RWPE2 (cell line): ENCODE measurements at regions not wholly inside any gene's neighbourhood (a gene's known extent, or its start where the extent isn't known, plus 50 kb on each side); places are given as distances from the start of the nearest gene placed in this dataset.

ENCODE experiments used
- ATAC-seq: fragments of 200-7000 bp; cut with Tn5 transposase; 3 replicates; pipeline ENCODE4 v1.9.1; 2021; ENCODE audit warnings: low read depth
- DNase-seq: peaks from one replicate; pipeline ENCODE4 v3.0.0-alpha.2; 2020; ENCODE audit warnings: low spot score
- H3K27ac ChIP-seq: fragments of 450-650 bp; 2 replicates; pipeline ENCODE4 v1.5.1; 2017; ENCODE audit warnings: mild to moderate bottlenecking; ENCODE audit not compliant: poor library complexity, severe bottlenecking
- H3K27me3 ChIP-seq: fragments of 250-450 bp; sonication (Bioruptor Pico); 2 replicates; pipeline ENCODE4 v1.5.1; 2021; ENCODE audit warnings: mild to moderate bottlenecking, moderate library complexity; ENCODE audit not compliant: insufficient read depth, poor library complexity, severe bottlenecking
- H3K36me3 ChIP-seq: fragments of 250-450 bp; sonication (Bioruptor Pico); 2 replicates; pipeline ENCODE4 v1.5.1; 2020; ENCODE audit warnings: low read depth, mild to moderate bottlenecking, moderate library complexity
- H3K4me1 ChIP-seq: fragments of 250-450 bp; sonication (Bioruptor Pico); 2 replicates; pipeline ENCODE4 v1.5.1; 2021; ENCODE audit warnings: mild to moderate bottlenecking, moderate library complexity; ENCODE audit not compliant: insufficient read depth, poor library complexity, severe bottlenecking
- H3K4me3 ChIP-seq: fragments of 250-450 bp; sonication (Bioruptor Pico); 2 replicates; pipeline ENCODE4 v1.5.1; 2021; ENCODE audit warnings: mild to moderate bottlenecking, moderate library complexity; ENCODE audit not compliant: severe bottlenecking
- H3K9me3 ChIP-seq: fragments of 250-450 bp; sonication (Bioruptor Pico); 2 replicates; pipeline ENCODE4 v1.5.1; 2021; ENCODE audit warnings: mild to moderate bottlenecking, moderate library complexity; ENCODE audit not compliant: severe bottlenecking
- CTCF ChIP-seq: fragments of 450-650 bp; IDR thresholded peaks from one replicate; pipeline ENCODE4 v1.5.1; 2017; ENCODE audit warnings: mild to moderate bottlenecking, moderate library complexity; ENCODE audit not compliant: poor library complexity, severe bottlenecking

GRCh38 chr3:1692428-1692827 is 406.2 kb upstream of the CNTN4 start:
- H3K4me1 ChIP-seq, result no peaks in the 10 kb centered on the region
- DNase-seq (no peak), ATAC-seq (no peak)
- H3K4me3 ChIP-seq, result no peak overlapping the region
- no peaks in the 10 kb centered on the region for H3K36me3 ChIP-seq
- no peaks in the 10 kb centered on the region for H3K27me3 ChIP-seq
- H3K9me3 ChIP-seq, result no peaks in the 10 kb centered on the region
- no peak overlapping the region for H3K27ac ChIP-seq
- TF ChIP-seq CTCF, result no peak

- TF ChIP-seq CTCF, result no peak
Measured at GRCh38 chr3:1693145-1693544, 405.5 kb upstream of the CNTN4 start.

GRCh38 chr3:1696669-1697275 is 401.9 kb upstream of the CNTN4 start:
- no peak overlapping the region for H3K4me3 ChIP-seq
- H3K27me3 ChIP-seq, result no peaks in the 10 kb centered on the region
- no peaks in the 10 kb centered on the region for H3K9me3 ChIP-seq
- H3K36me3 ChIP-seq, result no peaks in the 10 kb centered on the region
- no peak for TF ChIP-seq CTCF
- H3K4me1 ChIP-seq, result no peaks in the 10 kb centered on the region
- ATAC-seq (no peak), DNase-seq (no peak)
- no peak overlapping the region for H3K27ac ChIP-seq

More at GRCh38 chr3:1693145-1693544, 405.5 kb upstream of the CNTN4 start:
- Histone ChIP-seq H3K9me3 (no peaks in the 10 kb centered on the region), H3K27ac (no peak overlapping the region), H3K4me3 (no peak overlapping the region), H3K4me1 (no peaks in the 10 kb centered on the region), H3K36me3 (no peaks in the 10 kb centered on the region), H3K27me3 (no peaks in the 10 kb centered on the region)
- no peak for DNase-seq
- ATAC-seq, result no peak

- no peak overlapping the region for H3K4me3 ChIP-seq
- no peak for TF ChIP-seq CTCF
- no peaks in the 10 kb centered on the region for H3K9me3 ChIP-seq
- no peaks in the 10 kb centered on the region for H3K36me3 ChIP-seq
- ATAC-seq, result no peak
- H3K27me3 ChIP-seq, result no peaks in the 10 kb centered on the region
- DNase-seq, result no peak
- H3K27ac ChIP-seq, result no peak overlapping the region
- no peaks in the 10 kb centered on the region for H3K4me1 ChIP-seq
Measured at GRCh38 chr3:1699361-1699920, 399.2 kb upstream of the CNTN4 start.

- no peak for TF ChIP-seq CTCF
- no peaks in the 10 kb centered on the region for H3K36me3 ChIP-seq
- H3K4me1 ChIP-seq, result no peaks in the 10 kb centered on the region
- no peak overlapping the region for H3K27ac ChIP-seq
- H3K27me3 ChIP-seq, result no peaks in the 10 kb centered on the region
- no peak overlapping the region for H3K4me3 ChIP-seq
- DNase-seq, result no peak
- no peaks in the 10 kb centered on the region for H3K9me3 ChIP-seq
- ATAC-seq, result no peak
Measured at GRCh38 chr3:1700650-1701049, 398.0 kb upstream of the CNTN4 start.
